ENCODE measurements at regions not wholly inside any gene's neighbourhood (a gene's known extent, or its start where the extent isn't known, plus 50 kb on each side); places are given as distances from the start of the nearest gene placed in this dataset.

GRCh38 chr3:110664148-110664547 is 407.5 kb upstream of the NECTIN3 start:
- TF ChIP-seq POLR2A (IDR thresholded peaks at IDR 0.05): no peak
- TF ChIP-seq, protein P1, sequence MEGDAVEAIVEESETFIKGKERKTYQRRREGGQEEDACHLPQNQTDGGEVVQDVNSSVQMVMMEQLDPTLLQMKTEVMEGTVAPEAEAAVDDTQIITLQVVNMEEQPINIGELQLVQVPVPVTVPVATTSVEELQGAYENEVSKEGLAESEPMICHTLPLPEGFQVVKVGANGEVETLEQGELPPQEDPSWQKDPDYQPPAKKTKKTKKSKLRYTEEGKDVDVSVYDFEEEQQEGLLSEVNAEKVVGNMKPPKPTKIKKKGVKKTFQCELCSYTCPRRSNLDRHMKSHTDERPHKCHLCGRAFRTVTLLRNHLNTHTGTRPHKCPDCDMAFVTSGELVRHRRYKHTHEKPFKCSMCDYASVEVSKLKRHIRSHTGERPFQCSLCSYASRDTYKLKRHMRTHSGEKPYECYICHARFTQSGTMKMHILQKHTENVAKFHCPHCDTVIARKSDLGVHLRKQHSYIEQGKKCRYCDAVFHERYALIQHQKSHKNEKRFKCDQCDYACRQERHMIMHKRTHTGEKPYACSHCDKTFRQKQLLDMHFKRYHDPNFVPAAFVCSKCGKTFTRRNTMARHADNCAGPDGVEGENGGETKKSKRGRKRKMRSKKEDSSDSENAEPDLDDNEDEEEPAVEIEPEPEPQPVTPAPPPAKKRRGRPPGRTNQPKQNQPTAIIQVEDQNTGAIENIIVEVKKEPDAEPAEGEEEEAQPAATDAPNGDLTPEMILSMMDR (IDR thresholded peaks at IDR 0.05): no peak

Data from Peyer's patch (tissue), 4 donors.